Astrocyte of the cerebellum (primary cell): ENCODE measurements at regions not wholly inside any gene's neighbourhood (a gene's known extent, or its start where the extent isn't known, plus 50 kb on each side); places are given as distances from the start of the nearest gene placed in this dataset.

Source experiments
- DNase-seq: peaks from one replicate; pipeline ENCODE4 v3.0.0-alpha.2; 2011; ENCODE audit warnings: low read depth
- H3K4me3 ChIP-seq: 2 replicates; pipeline ENCODE4 v1.5.1; 2011; ENCODE audit warnings: mild to moderate bottlenecking, low read depth, low read length, moderate library complexity
- CTCF ChIP-seq: IDR thresholded peaks from 2 replicates; pipeline ENCODE4 v1.5.1; 2012; ENCODE audit warnings: low read length, low read depth, moderate library complexity, mild to moderate bottlenecking; ENCODE audit errors: missing control alignments
- in situ Hi-C: cut with HindIII; loops from 2 replicates; pipeline ENCODE4 v1.10.0; 2017; ENCODE audit warnings: low sequenced_read_pairs

- TF ChIP-seq CTCF = no peak
- DNase-seq = no peak
- no peak overlapping the region for H3K4me3 ChIP-seq
- in situ Hi-C loops = no loop called here
These were observed 264.5 kb upstream of the PRR16 start for GRCh38 chr5:120199559-120199958.

DNA sequence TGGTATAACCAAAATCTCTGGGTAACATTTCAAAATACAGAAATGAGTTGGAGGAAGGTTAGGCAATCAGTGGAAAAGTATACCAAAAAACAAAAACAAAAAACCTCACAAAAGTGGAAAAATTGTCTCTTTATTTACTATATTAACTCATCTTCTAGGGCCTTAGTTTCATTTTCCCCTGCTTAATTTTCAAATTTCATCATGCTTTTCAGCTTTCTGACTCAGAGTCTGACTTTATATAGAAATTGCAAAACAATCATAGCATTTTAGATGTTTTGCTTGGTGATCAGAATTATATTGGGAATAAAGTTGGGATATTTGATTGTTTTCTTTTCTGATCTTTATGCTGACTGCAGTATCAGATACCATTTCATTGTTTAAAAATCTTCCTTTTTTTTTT lies 257.0 kb upstream of the PRR16 start:
- TF ChIP-seq CTCF = no peak
- no peak overlapping the region for H3K4me3 ChIP-seq
- in situ Hi-C loops = no loop called here
- no peak for DNase-seq

DNA sequence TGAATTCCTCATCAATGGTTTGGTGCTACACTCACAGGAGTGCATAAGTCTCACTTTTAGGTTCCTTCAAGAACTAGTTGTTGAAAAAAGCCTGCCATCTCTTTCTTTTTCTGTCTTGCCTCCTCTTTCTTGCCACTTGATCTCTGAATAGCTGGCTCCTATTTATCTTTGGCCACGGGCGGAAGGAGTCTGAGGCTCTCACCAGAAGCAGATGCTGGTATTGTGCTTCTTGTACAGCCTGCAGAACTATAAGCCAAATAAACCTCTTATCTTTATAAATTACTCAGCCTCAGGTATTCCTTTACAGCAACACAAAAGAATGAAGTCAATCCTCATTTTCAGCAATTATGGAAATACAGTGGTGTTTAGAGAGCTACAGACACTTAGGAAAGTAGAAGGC lies 247.1 kb upstream of the PRR16 start:
- no peak overlapping the region for H3K4me3 ChIP-seq
- TF ChIP-seq CTCF = no peak
- in situ Hi-C loops = no loop called here
- no peak for DNase-seq

- no peak for TF ChIP-seq CTCF
- H3K4me3 ChIP-seq = no peak overlapping the region
- in situ Hi-C loops = no loop called here
- DNase-seq = no peak
These were observed 244.1 kb upstream of the PRR16 start for GRCh38 chr5:120219988-120220387.

GRCh38 chr5:120225524-120225923 lies 238.6 kb upstream of the PRR16 start:
- H3K4me3 ChIP-seq = no peak overlapping the region
- in situ Hi-C loops = no loop called here
- TF ChIP-seq CTCF = no peak
- DNase-seq = no peak

- no peak for DNase-seq
- H3K4me3 ChIP-seq = no peak overlapping the region
- TF ChIP-seq CTCF = no peak
- in situ Hi-C loops = no loop called here
These were observed 235.7 kb upstream of the PRR16 start for GRCh38 chr5:120228262-120229031.

DNA sequence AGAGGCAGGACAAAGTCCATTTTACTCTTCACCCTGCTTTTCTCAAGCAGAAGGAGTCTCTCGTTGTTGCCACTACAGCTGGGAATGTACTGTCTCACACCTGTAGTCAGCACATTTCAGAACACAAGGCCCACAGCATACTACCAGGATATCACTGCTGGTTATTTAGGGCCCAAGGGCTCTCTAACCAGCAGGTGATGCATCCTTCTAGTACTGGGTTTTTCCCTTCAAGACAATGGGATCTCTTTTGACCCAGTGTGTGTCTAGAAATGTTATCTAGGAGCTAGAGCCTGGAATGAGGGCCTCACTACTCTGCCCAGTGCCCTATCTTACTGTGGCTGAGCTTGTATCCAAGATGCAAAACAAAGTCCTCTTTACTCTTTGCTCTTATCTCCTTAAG lies 235.1 kb upstream of the PRR16 start:
- in situ Hi-C loops = no loop called here
- no peak for TF ChIP-seq CTCF
- no peak for DNase-seq

More for the DNA sequence above, 235.1 kb upstream of the PRR16 start:
- no peak overlapping the region for H3K4me3 ChIP-seq
